ENCODE measurements at regions not wholly inside any gene's neighbourhood (a gene's known extent, or its start where the extent isn't known, plus 50 kb on each side); places are given as distances from the start of the nearest gene placed in this dataset.

DNA sequence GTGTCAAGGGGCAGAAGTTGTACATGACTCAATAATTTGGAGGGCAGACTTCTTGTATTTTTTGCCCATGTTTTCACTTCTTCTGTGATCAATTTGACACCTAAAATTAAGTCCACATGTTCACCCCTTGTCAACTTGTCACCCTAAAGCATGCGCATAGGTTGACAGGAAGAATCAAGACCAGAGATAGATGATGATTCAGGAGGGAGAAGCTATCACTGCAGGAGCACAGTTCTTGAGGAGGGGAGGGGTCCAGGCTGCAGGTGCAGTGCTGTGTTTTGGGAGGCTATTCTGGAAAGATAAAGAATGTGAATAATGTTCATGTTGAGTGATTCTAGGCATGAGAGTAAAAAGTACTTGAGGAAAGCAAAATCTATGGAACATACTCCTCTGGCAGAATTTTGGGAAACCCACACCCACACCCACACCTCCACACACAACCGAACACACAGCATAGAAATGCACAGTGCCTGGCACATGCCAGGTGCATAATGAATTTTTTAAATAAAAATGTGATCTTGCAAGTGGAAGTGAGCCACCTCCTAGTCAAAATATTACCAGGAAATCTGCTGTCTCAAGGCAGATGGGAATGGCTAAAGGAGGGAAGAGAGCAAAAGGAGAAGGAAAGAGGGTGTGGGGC is 249.2 kb upstream of the MEX3C start:
- no peak for TF ChIP-seq CTCF (conservative IDR thresholded peaks at IDR 0.05; ENCODE audit: low read depth, low read length)
- no peak for TF ChIP-seq EZH2 (IDR thresholded peaks at IDR 0.05; ENCODE audit: low read length, unreplicated experiment)
- TF ChIP-seq EZH2phosphoT487 (IDR thresholded peaks at IDR 0.05; ENCODE audit: borderline replicate concordance, low read length), result no peak
- DNase-seq, result no peak
- H3K9ac ChIP-seq (ENCODE audit: low read length), result no peak overlapping the region
- no peaks in the 10 kb centered on the region for H3K9me3 ChIP-seq (ENCODE audit: low read length)
- BruUV-seq (replicated peaks), result no TSS peak
- no peak overlapping the region for H3K27ac ChIP-seq (ENCODE audit: low read length)
- no peaks in the 10 kb centered on the region for H3K27me3 ChIP-seq (ENCODE audit: low read length)
- CTCF ChIA-PET, result no interaction called here
- no peaks in the 10 kb centered on the region for H3K9me2 ChIP-seq (replicated peaks; ENCODE audit: low read length)
- intact Hi-C loops (cut with micrococcal nuclease), result no loop called here
- POLR2A ChIA-PET (ENCODE audit: unreplicated experiment), result no interaction called here
- no peak for ATAC-seq
- H3K4me1 ChIP-seq (ENCODE audit: insufficient read depth, low read length), result no peaks in the 10 kb centered on the region
- H3F3A ChIP-seq (ENCODE audit: low read length, unreplicated experiment), result no peaks in the 10 kb centered on the region
- H3K4me3 ChIP-seq (ENCODE audit: low read length), result no peak overlapping the region
- no peaks in the 10 kb centered on the region for H4K20me1 ChIP-seq (ENCODE audit: low read length)
- no peak overlapping the region for H3K4me2 ChIP-seq (ENCODE audit: low read length)
- no peak overlapping the region for H2AFZ ChIP-seq (ENCODE audit: low read length)
- no peaks in the 10 kb centered on the region for H3K36me3 ChIP-seq (ENCODE audit: low read depth, low read length)
- no peaks in the 10 kb centered on the region for H3K79me2 ChIP-seq (ENCODE audit: low read length)

GRCh38 chr18:51447351-51448342 is 250.2 kb upstream of the MEX3C start:
- Histone ChIP-seq H3K27ac (ENCODE audit: low read length) (no peak overlapping the region), H3K36me3 (ENCODE audit: low read depth, low read length) (no peaks in the 10 kb centered on the region), H3K4me3 (ENCODE audit: low read length) (no peak overlapping the region), H3K4me2 (ENCODE audit: low read length) (no peak overlapping the region), H3K27me3 (ENCODE audit: low read length) (no peaks in the 10 kb centered on the region), H3K9me2 (replicated peaks; ENCODE audit: low read length) (no peaks in the 10 kb centered on the region), H3K79me2 (ENCODE audit: low read length) (no peaks in the 10 kb centered on the region), H4K20me1 (ENCODE audit: low read length) (no peaks in the 10 kb centered on the region), H3K9me3 (ENCODE audit: low read length) (no peaks in the 10 kb centered on the region), H3K9ac (ENCODE audit: low read length) (no peak overlapping the region), H2AFZ (ENCODE audit: low read length) (no peak overlapping the region), H3F3A (ENCODE audit: low read length, unreplicated experiment) (no peaks in the 10 kb centered on the region), H3K4me1 (ENCODE audit: insufficient read depth, low read length) (no peaks in the 10 kb centered on the region)
- CTCF ChIA-PET, result no interaction called here
- POLR2A ChIA-PET (ENCODE audit: unreplicated experiment), result no interaction called here
- no peak for ATAC-seq
- no peak for DNase-seq
- no TSS peak for BruUV-seq (replicated peaks)
- intact Hi-C loops (cut with micrococcal nuclease), result no loop called here
- TF ChIP-seq EZH2phosphoT487 (IDR thresholded peaks at IDR 0.05; ENCODE audit: borderline replicate concordance, low read length) (no peak), CTCF (conservative IDR thresholded peaks at IDR 0.05; ENCODE audit: low read depth, low read length) (no peak), EZH2 (IDR thresholded peaks at IDR 0.05; ENCODE audit: low read length, unreplicated experiment) (no peak)

DNA sequence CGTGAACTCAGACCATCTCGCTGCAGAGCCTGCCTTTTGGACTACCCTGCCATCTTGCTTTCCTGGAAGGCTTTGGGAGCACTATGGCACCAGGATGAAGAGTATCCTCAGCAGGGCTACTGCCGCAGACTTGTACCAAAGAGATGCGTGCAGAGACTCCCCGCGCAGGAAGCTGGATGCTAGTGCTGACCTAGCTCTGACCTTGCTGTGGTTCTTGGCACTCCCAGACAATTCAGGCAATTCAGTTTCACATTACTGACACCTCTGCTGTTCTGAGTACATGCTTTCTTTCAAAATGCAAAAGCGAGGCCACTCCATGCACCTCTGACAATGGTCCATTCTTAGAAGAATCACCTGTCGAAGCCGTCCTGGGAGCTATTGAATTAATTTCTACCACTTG is 251.5 kb upstream of the MEX3C start:
- Histone ChIP-seq H3K9me2 (replicated peaks; ENCODE audit: low read length) (no peaks in the 10 kb centered on the region), H4K20me1 (ENCODE audit: low read length) (no peaks in the 10 kb centered on the region), H3F3A (ENCODE audit: low read length, unreplicated experiment) (no peaks in the 10 kb centered on the region), H3K4me3 (ENCODE audit: low read length) (no peak overlapping the region), H3K9me3 (ENCODE audit: low read length) (no peaks in the 10 kb centered on the region), H3K27me3 (ENCODE audit: low read length) (no peaks in the 10 kb centered on the region), H3K27ac (ENCODE audit: low read length) (no peak overlapping the region), H3K4me2 (ENCODE audit: low read length) (no peak overlapping the region), H3K36me3 (ENCODE audit: low read depth, low read length) (no peaks in the 10 kb centered on the region), H2AFZ (ENCODE audit: low read length) (no peak overlapping the region), H3K4me1 (ENCODE audit: insufficient read depth, low read length) (no peaks in the 10 kb centered on the region), H3K9ac (ENCODE audit: low read length) (no peak overlapping the region), H3K79me2 (ENCODE audit: low read length) (no peaks in the 10 kb centered on the region)
- no peak for DNase-seq
- TF ChIP-seq CTCF (conservative IDR thresholded peaks at IDR 0.05; ENCODE audit: low read depth, low read length) (no peak), EZH2phosphoT487 (IDR thresholded peaks at IDR 0.05; ENCODE audit: borderline replicate concordance, low read length) (no peak), EZH2 (IDR thresholded peaks at IDR 0.05; ENCODE audit: low read length, unreplicated experiment) (no peak)
- ChIA-PET CTCF (no interaction called here), POLR2A (ENCODE audit: unreplicated experiment) (no interaction called here)
- BruUV-seq (replicated peaks), result no TSS peak
- no peak for ATAC-seq
- intact Hi-C loops (cut with micrococcal nuclease), result no loop called here
